NCI-H2029 (cell line): ENCODE measurements at regions not wholly inside any gene's neighbourhood (a gene's known extent, or its start where the extent isn't known, plus 50 kb on each side); places are given as distances from the start of the nearest gene placed in this dataset.

Source experiments
- DNase-seq: peaks from one replicate; lab custom pipeline; 2025; lab: John Stamatoyannopoulos, UW

- DNase-seq, result no peak
These were observed 196.1 kb downstream of the MACC1 start for GRCh38 chr7:20021066-20021465.

DNA sequence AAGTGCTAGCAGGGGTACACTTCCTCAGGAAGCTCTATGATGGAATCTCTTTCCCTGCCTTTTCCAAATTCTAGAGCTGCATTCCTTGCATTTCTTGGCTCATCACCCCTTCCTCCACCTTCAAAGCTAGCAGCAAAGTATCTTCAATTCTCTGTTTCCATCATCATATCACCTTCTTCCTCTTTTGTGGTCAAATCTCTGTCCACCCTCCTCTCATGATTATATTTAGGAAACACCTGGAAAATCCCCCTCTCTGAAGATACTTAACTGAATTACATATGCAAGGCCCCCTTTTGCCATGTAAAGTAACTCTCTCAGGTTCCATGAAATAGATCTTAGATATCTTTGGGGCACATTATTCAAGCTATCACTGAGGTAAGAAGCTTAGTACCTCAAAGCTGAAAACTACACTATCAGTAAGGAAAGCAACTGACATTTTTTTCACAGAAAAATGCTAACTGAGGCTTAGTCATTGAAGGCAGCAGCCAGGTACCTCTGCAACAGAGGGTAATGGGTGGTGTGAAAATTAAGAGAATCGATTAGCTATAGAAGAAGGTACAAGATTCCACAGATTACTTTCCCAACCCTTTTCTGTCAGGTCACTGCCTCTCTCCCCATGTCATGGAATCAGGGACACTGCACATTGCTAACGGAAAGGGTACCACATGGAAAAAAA is 197.3 kb downstream of the MACC1 start:
- no peak for DNase-seq

- DNase-seq, result no peak
These were observed 200.5 kb downstream of the MACC1 start for GRCh38 chr7:20016669-20017068.

DNA sequence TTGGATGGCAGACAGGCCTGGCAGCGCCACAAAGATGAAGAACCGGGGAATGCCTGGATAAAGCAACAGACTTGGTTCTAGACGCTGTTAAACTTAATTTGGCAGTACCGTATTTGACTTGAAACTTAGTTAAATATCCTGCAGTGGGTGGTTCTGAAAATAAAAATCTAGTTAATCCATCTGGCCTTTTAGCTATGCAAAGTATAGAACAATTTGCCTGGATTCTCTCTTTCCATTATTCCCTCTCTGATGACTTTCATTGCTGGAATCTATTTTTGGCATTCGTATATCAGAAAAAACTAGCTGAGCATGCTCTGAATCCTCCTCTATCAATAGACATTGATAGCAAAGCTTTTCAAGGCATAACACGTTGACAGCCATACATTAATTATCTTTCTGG is 203.6 kb downstream of the MACC1 start:
- DNase-seq, result no peak

- DNase-seq, result no peak
These were observed 205.1 kb downstream of the MACC1 start for GRCh38 chr7:20012100-20012499.

- DNase-seq, result no peak
These were observed 206.3 kb downstream of the MACC1 start for GRCh38 chr7:20010877-20011276.

GRCh38 chr7:20007510-20007909 is 209.7 kb downstream of the MACC1 start:
- DNase-seq, result no peak

GRCh38 chr7:20005081-20005480 is 212.1 kb downstream of the MACC1 start:
- no peak for DNase-seq

- no peak for DNase-seq
These were observed 217.5 kb downstream of the MACC1 start for GRCh38 chr7:19999681-20000080.

- no peak for DNase-seq
These were observed 218.5 kb upstream of the TMEM196 start for GRCh38 chr7:19991936-19992335.

- DNase-seq, result no peak
These were observed 216.5 kb upstream of the TMEM196 start for GRCh38 chr7:19989906-19990305.

DNA sequence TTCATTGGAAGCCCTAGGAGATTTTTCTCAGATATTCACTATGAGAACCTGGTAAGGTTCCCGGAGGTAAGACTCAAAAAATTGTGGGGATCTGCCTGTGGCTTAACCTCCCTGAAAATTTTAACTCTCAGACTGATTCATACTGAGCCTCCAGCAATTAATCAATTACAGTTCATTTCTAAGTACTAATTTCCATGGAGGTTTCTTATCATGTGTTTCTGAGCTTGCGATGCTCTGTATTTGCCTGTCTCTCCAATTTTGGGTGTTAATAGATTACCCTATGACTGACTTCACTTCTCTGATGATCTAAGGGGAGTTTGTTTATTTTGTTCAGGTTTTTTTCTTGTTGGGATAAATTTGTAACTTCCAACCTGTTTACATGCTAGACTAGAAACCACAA is 215.4 kb upstream of the TMEM196 start:
- DNase-seq, result no peak

DNA sequence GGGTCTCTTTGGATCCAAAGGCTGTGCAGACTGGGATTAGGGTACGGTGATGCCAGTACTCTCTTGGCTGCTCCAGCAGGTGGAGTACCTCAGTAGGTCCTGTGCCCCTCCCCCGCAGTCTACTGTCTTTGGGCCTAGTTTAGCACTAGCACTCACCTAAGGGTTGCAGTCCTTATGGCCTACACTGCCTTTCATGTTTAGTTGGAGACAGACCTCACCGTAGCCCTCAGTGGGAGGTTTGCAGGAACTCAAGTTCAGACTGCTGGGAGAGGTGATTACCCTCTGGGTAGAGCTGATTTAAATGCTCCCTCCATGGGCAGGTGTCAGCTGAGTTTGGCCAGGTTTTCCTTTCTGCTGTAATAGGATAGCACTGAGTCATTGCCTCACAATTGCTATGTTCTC is 210.8 kb upstream of the TMEM196 start:
- no peak for DNase-seq

- no peak for DNase-seq
These were observed 209.7 kb upstream of the TMEM196 start for GRCh38 chr7:19982841-19983835.

- DNase-seq, result no peak
These were observed 200.2 kb upstream of the TMEM196 start for GRCh38 chr7:19973581-19973980.

- DNase-seq, result no peak
These were observed 199.5 kb upstream of the TMEM196 start for GRCh38 chr7:19972876-19973275.

DNA sequence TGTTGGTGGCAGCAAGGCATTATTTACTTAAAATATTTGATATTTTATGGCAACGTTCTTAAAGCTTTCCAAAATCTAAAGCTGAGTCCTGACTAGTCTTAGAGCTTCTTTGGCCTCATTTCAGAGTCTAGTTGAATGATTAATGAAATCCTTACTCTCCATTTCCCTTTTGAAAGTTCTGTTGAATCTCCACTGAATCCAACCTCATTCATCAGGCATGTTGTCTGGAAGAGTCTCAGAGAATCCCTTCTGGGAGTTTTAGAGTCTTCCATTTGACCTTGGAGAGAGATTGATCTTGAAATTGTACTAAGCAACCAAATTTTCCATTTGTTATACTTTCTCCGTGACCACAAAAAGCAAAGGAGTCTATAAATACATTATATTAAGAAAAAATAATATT is 198.5 kb upstream of the TMEM196 start:
- no peak for DNase-seq

DNA sequence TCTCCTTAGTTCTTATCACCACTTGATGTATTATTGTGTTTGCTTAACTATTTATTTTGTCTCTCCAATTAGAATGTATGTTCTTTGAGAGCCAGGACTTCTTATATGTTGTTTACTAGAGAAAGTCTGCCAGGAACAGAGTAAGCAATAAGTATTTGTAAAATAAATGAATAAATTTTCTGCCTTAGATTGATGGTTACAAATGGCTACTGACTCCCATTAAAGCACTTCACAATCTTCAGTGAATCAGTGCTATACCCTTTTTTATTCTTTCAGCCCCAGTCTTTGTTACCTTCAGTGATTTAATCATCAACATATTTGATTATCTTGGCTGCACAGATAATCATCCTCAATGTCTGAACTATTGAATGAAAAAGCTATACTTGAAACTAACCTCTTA is 197.1 kb upstream of the TMEM196 start:
- no peak for DNase-seq

DNA sequence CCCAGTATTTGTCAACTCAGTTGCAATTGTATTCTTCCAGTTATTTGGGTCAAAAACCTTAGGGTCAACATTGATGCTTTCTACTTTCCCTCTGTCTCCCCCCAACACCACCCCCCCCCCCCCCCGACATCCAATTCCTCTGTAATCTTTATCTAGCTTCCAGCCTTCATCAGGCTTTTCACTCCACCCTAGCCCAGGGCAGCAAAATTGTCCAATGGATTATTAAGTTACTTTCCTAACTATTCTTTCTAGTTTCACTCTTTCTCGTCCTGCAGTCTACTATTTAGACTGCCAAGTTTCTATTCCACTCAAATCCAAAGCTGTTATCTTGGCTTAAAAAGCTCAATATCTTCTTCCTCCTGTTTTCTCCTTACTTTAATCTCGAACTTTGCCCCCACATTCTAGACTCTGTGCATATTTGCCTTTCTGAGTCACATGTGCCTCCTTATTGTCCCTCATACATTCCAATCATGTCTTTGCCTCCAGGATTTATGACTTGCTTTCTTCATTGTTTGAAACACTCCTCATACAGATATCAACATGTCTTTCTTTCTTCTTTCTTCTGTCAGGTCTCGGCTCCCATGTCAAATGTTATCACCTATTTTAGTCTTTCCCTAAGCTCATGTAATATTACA is 196.6 kb upstream of the TMEM196 start:
- DNase-seq, result no peak

- DNase-seq, result no peak
These were observed 190.8 kb upstream of the TMEM196 start for GRCh38 chr7:19964246-19964645.

DNA sequence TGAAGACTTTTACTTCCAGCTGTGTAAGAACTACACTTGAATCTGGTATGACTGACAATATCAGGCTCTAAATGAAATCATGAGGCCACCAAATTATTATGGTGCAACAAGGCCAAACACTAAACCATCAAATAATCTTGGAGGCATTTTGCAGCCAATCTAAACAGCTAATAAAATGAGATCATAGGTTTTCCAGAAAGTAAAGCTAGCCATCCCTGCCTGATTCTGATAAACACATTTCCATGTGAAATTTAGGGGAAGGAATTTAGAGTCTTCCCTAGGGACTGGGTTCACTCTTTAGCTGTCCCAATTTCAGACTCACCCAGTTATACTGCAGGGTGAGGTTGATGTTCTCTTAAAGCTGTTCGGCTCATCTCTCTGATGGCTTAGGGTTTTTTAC is 190.3 kb upstream of the TMEM196 start:
- DNase-seq, result no peak

- no peak for DNase-seq
These were observed 185.0 kb upstream of the TMEM196 start for GRCh38 chr7:19958309-19958896.
